Upper lobe of left lung (tissue), 4 donors: ENCODE measurements at regions not wholly inside any gene's neighbourhood (a gene's known extent, or its start where the extent isn't known, plus 50 kb on each side); places are given as distances from the start of the nearest gene placed in this dataset.

Source experiments
- POLR2A ChIP-seq, 4 donors: fragments of 450-650 bp; IDR thresholded peaks; one replicate each; pipeline ENCODE4 v1.5.1; 2016 to 2017; ENCODE audit warnings: antibody characterized with exemption in 4 of 4, mild to moderate bottlenecking in 2 of 4
- POLR2AphosphoS5 ChIP-seq, 2 donors: sonication (generic); formaldehyde crosslinking; IDR thresholded peaks; one replicate each; pipeline ENCODE4 v1.5.1; 2017; ENCODE audit warnings: antibody characterized with exemption in 2 of 2
- TF ChIP-seq, protein P1 (sequence below), 6 experiments: fragments of 450-650 bp in 4 of 6; fragments of 200-600 bp in 2 of 6; sonication (generic) in 2 of 6; IDR thresholded peaks; one replicate each; pipeline ENCODE4 v1.5.1; 2016 to 2019; ENCODE audit warnings: antibody characterized with exemption in 6 of 6

GRCh38 chr5:36535859-36536615 lies 70.4 kb upstream of the SLC1A3 start:
- TF ChIP-seq, protein P1, sequence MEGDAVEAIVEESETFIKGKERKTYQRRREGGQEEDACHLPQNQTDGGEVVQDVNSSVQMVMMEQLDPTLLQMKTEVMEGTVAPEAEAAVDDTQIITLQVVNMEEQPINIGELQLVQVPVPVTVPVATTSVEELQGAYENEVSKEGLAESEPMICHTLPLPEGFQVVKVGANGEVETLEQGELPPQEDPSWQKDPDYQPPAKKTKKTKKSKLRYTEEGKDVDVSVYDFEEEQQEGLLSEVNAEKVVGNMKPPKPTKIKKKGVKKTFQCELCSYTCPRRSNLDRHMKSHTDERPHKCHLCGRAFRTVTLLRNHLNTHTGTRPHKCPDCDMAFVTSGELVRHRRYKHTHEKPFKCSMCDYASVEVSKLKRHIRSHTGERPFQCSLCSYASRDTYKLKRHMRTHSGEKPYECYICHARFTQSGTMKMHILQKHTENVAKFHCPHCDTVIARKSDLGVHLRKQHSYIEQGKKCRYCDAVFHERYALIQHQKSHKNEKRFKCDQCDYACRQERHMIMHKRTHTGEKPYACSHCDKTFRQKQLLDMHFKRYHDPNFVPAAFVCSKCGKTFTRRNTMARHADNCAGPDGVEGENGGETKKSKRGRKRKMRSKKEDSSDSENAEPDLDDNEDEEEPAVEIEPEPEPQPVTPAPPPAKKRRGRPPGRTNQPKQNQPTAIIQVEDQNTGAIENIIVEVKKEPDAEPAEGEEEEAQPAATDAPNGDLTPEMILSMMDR (IDR thresholded peaks at IDR 0.05), result no peak
- TF ChIP-seq POLR2A (IDR thresholded peaks at IDR 0.05), result no peak
- TF ChIP-seq POLR2AphosphoS5 (IDR thresholded peaks at IDR 0.05), result no peak
